GM20000 (cell line): ENCODE measurements at regions not wholly inside any gene's neighbourhood (a gene's known extent, or its start where the extent isn't known, plus 50 kb on each side); places are given as distances from the start of the nearest gene placed in this dataset.

Experiments used
- DNase-seq: peaks from one replicate; pipeline ENCODE4 v3.0.0; 2012; ENCODE audit warnings: low spot score
- TF ChIP-seq, protein P1 (sequence below): IDR thresholded peaks from 2 replicates; pipeline ENCODE4 v1.5.1; 2012; ENCODE audit warnings: mild to moderate bottlenecking, control low read depth; ENCODE audit errors: extremely low read depth, missing control alignments

DNA sequence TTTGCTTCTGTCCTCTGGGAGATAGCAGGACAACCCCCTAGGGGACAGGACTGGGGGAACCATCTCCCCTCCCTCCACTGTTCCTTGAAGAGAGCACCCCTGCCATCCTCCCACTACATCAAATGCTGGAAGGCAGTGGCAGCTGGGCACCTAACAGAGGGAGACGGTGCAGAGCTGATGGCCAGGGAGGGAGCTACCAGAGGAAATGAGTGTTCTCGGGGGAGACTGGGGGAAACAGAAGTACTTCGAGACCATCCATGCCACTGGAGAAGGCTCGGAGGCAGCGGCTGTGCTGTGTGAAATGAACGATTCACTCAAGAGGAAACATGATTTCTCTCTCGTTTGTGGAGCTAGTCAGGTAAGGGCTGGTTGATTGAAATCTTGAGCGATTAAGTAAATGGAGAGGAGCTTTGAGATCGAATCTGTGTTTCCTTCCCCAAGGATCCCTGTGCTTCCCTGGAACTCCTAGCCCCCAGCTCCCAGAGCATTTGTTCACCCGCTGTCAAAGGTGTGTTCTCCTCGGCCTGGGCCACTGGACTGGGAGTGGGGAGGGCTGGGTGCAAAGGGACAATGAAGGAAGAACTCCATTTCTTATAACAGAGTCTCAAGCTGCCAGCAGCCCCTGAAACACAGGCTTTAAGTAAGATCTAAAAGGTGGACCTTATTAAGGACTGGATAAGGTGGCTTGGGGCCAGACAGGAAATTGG lies 261.3 kb upstream of the MOCS1 start:
- TF ChIP-seq, protein P1, sequence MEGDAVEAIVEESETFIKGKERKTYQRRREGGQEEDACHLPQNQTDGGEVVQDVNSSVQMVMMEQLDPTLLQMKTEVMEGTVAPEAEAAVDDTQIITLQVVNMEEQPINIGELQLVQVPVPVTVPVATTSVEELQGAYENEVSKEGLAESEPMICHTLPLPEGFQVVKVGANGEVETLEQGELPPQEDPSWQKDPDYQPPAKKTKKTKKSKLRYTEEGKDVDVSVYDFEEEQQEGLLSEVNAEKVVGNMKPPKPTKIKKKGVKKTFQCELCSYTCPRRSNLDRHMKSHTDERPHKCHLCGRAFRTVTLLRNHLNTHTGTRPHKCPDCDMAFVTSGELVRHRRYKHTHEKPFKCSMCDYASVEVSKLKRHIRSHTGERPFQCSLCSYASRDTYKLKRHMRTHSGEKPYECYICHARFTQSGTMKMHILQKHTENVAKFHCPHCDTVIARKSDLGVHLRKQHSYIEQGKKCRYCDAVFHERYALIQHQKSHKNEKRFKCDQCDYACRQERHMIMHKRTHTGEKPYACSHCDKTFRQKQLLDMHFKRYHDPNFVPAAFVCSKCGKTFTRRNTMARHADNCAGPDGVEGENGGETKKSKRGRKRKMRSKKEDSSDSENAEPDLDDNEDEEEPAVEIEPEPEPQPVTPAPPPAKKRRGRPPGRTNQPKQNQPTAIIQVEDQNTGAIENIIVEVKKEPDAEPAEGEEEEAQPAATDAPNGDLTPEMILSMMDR: no peak
- DNase-seq: no peak

DNA sequence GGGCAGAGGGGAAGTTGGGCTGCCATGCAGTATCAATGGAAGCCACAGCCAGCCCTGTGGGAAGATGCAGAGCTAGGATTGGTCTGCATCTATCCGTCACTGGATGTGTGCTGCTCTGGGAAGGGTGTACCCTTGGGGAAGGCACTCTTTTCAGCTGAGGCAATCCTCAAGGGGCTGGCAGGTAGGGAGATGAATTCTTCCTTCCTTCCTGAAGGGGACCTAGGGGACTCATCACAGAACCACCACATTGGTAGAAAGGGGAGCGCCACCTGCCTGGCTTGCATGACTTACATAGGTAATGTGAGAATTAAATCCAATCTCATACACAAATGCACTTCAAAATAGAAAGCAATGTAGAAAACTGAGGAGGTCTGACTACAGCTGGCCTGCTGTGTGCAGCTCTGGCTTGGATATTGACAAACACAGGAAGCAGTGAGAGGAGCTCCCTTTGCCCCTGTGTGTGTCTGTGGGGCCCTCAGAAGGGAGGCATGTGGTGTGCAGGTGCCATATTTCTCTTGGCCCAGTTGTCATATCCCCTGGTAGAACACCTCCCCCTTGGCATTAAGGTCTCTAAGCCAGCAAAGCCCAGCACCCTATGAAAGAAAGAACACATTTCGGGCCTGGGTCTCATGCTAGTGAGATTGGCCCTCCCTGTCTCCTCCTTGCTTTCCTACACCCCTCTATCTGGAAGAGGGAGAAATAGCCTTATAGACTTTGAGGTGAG lies 260.3 kb upstream of the MOCS1 start:
- DNase-seq: no peak

DNA sequence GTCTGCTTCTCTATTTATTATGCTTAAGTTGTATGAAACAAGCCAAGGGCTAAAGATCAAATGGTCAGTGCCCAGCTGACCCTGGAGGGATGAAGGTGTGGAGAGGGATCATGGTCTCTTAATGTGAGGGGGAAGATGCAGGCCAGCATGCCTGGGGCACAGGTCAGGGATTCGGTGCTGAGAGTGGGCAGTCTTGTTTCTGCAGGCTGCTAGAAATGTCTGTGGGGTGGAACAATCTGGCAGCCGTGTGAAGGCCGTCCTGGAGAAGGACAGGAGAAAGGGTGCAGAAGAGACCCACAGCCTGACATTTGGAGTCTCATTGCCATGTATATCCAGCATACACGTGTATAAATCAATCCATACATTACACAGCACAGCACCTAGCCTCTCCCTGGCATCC lies 258.3 kb upstream of the MOCS1 start:
- TF ChIP-seq, protein P1: no peak
- DNase-seq: no peak

More for the DNA sequence above, 260.3 kb upstream of the MOCS1 start:
- TF ChIP-seq, protein P1: no peak

DNA sequence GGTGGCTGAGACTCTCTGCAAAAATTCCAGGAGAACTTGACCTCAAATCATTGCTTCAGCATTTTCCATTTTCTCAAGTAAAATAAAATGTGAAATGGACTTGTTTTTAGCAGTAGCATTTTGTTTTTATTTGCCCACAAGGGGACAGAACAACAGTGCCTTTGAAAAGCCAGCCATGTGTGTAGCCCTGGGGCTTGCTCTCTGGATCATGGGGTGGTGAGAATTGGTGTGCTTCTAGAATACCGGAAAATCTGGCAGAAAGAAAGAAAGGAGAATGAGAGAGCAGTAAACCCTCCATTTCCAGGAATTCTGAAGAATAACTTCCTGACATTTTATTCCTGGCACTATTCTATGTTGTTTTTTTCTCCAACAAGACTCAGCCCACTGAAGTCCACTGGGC lies 254.7 kb upstream of the MOCS1 start:
- TF ChIP-seq, protein P1: no peak
- no peak for DNase-seq

DNA sequence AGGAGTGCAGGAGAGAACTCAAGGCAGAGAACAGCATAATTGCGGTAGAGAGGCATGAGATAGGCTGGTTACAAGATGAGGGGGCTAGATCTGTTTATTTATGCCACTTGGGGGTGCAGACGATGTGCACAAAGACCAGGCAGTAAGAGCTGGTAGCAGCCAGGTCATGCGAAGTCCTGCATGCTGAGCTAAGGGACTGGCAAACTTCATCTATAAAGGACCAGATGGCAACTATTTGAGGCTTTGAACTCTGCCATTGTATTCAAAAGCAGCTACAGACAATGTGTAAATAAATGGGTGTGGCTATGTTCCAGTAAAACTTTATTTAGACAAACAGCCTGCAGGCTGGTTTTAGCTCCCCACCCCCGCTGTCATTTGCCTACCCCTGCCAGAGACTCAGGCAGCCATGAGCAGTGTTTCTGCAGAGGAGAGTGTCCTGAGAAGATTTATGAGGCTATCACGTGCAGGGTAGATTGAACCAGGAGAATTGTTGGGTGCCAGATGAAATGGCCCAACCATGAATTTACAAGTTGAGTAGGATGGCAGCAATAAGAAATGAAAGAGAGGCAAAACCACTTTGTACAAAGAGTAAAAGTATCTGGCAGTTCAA lies 253.4 kb upstream of the MOCS1 start:
- TF ChIP-seq, protein P1: no peak
- no peak for DNase-seq

DNA sequence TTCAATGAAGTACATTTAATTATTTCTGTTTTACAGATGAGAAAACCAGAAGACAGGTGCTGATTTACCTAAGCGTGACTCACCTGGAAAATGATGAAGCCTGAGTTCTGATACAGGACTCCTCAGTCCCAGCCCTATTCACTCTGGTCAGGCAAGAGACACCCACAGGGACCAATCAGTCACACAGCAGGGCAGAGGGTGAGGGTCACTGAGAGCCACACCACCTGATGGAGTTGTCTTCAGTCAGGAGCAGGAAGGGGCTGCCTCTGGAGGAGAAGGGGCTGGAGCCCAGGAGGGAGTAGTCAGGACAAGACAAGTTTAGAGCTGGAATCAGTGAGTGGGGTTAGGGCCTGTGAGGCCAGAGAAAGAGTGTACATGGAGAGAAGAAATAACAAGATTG lies 251.2 kb upstream of the MOCS1 start:
- TF ChIP-seq, protein P1: no peak

DNA sequence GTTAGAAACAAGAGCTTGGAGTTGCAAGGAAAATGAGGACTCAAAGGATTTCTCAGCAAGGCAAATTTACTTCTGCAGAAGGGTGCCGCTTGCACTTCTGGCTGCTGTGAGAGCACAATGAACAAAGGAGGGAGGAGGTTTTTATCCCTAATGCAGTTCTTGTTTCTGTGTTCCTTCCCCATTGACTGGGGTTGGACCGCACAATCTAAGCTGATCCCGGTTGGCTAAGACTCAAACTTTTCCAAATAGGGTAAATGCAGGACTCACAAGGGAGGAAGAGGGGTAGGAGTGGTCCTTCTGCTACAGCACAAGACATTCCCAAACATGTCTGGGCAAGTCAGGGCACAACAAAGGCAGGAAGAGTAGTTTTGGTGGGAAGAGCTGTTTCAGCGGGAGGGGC lies 249.6 kb upstream of the MOCS1 start:
- no peak for DNase-seq
- TF ChIP-seq, protein P1: no peak

More for the DNA sequence above, 251.2 kb upstream of the MOCS1 start:
- no peak for DNase-seq
